Fibroblast of lung (primary cell): ENCODE measurements at regions not wholly inside any gene's neighbourhood (a gene's known extent, or its start where the extent isn't known, plus 50 kb on each side); places are given as distances from the start of the nearest gene placed in this dataset.

Experiments used
- DNase-seq, 2 donors: peaks; one replicate each; pipeline versions ENCODE4 v3.0.0 to v3.0.0-alpha.2; 2010; ENCODE audit warnings: low read depth in 2 of 2
- H2AFZ ChIP-seq: 2 replicates; pipeline ENCODE4 v1.5.1; 2012; ENCODE audit warnings: low read length, control low read depth, inconsistent platforms
- H3K27ac ChIP-seq: 2 replicates; pipeline ENCODE4 v1.5.1; 2011; ENCODE audit warnings: low read length, control low read depth; ENCODE audit not compliant: insufficient read depth
- H3K27me3 ChIP-seq: 2 replicates; pipeline ENCODE4 v1.5.1; 2011; ENCODE audit warnings: mild to moderate bottlenecking, low read length; ENCODE audit not compliant: control insufficient read depth, insufficient read depth
- H3K36me3 ChIP-seq: 2 replicates; pipeline ENCODE4 v1.5.1; 2011; ENCODE audit warnings: low read length; ENCODE audit not compliant: control insufficient read depth, insufficient read depth
- H3K4me1 ChIP-seq: 2 replicates; pipeline ENCODE4 v1.5.1; 2011; ENCODE audit warnings: low read length; ENCODE audit not compliant: control insufficient read depth, insufficient read depth; ENCODE audit errors: extremely low read depth
- H3K4me2 ChIP-seq: 2 replicates; pipeline ENCODE4 v1.5.1; 2011; ENCODE audit warnings: low read length, control low read depth; ENCODE audit not compliant: insufficient read depth; ENCODE audit errors: extremely low read depth
- H3K4me3 ChIP-seq, 4 experiments: fragments of 200-600 bp in 1 of 4; sonication (generic) in 1 of 4; replicated peaks in 1 of 4; 2 replicates each; pipeline ENCODE4 v1.5.1; 2011 to 2016; ENCODE audit warnings: low read length in 4 of 4, low read depth in 3 of 4, mild to moderate bottlenecking in 3 of 4, control low read depth in 2 of 4, inconsistent platforms in 1 of 4, mixed read lengths in 1 of 4; ENCODE audit not compliant: insufficient read depth in 1 of 4; ENCODE audit errors: control extremely low read depth in 1 of 4
- H3K79me2 ChIP-seq: 2 replicates; pipeline ENCODE4 v1.5.1; 2012; ENCODE audit warnings: mild to moderate bottlenecking, low read length, inconsistent platforms; ENCODE audit not compliant: control insufficient read depth, insufficient read depth
- H3K9ac ChIP-seq: 2 replicates; pipeline ENCODE4 v1.5.1; 2011; ENCODE audit warnings: mild to moderate bottlenecking, low read length, control low read depth; ENCODE audit not compliant: insufficient read depth
- H3K9me3 ChIP-seq: 2 replicates; pipeline ENCODE4 v1.5.1; 2012; ENCODE audit warnings: low read depth, low read length; ENCODE audit not compliant: control insufficient read depth, insufficient read depth
- H4K20me1 ChIP-seq: 2 replicates; pipeline ENCODE4 v1.5.1; 2011; ENCODE audit warnings: low read length; ENCODE audit not compliant: control insufficient read depth, insufficient read depth; ENCODE audit errors: extremely low read depth
- CTCF ChIP-seq, 2 donors: IDR thresholded peaks in 1 of 2; conservative IDR thresholded peaks in 1 of 2; 1 replicate in 1 of 2; 2 replicates in 1 of 2; pipeline ENCODE4 v1.5.1; 2011 to 2012; ENCODE audit warnings: low read length in 2 of 2, control low read depth in 1 of 2, inconsistent platforms in 1 of 2, low read depth in 1 of 2, mild to moderate bottlenecking in 1 of 2
- EZH2 ChIP-seq: IDR thresholded peaks from 2 replicates; pipeline ENCODE4 v1.5.1; 2012; ENCODE audit warnings: low read length, control low read depth, mild to moderate bottlenecking; ENCODE audit errors: missing control alignments

GRCh38 chr5:173514661-173515060, 101.8 kb downstream of the BOD1 start:
- DNase-seq, result peak in 1 of 2 donors; percentile 7
- Histone ChIP-seq H3K4me2 (no peak overlapping the region), H2AFZ (no peak overlapping the region), H3K4me1 (peaks cover 7% of the 10 kb centered on the region), H3K36me3 (no peaks in the 10 kb centered on the region), H3K27me3 (no peaks in the 10 kb centered on the region), H3K9ac (no peak overlapping the region), H4K20me1 (no peaks in the 10 kb centered on the region), H3K79me2 (no peaks in the 10 kb centered on the region), H3K27ac (no peak overlapping the region), H3K9me3 (no peaks in the 10 kb centered on the region), H3K4me3 (no peak overlapping the region)
- TF ChIP-seq CTCF (conservative IDR thresholded peaks at IDR 0.05 in 1 of 2, IDR thresholded peaks at IDR 0.05 in 1 of 2; ENCODE audit: low read depth in 1 of 2, low read length in 2 of 2), result no peak
- TF ChIP-seq EZH2, result no peak

GRCh38 chr5:173513521-173513991, 102.9 kb downstream of the BOD1 start:
- Histone ChIP-seq H3K79me2 (no peaks in the 10 kb centered on the region), H3K4me2 (no peak overlapping the region), H3K4me3 (no peak overlapping the region), H3K27me3 (no peaks in the 10 kb centered on the region), H3K4me1 (peaks cover 7% of the 10 kb centered on the region), H3K27ac (no peak overlapping the region), H3K9ac (no peak overlapping the region), H4K20me1 (no peaks in the 10 kb centered on the region), H3K36me3 (no peaks in the 10 kb centered on the region), H3K9me3 (no peaks in the 10 kb centered on the region), H2AFZ (no peak overlapping the region)
- DNase-seq, result peak in 1 of 2 donors; percentile 52
- TF ChIP-seq CTCF (conservative IDR thresholded peaks at IDR 0.05 in 1 of 2, IDR thresholded peaks at IDR 0.05 in 1 of 2; ENCODE audit: low read depth in 1 of 2, low read length in 2 of 2) (peak in 1 of 2 donors; percentile 10), EZH2 (no peak)

- Histone ChIP-seq H3K9ac (no peak overlapping the region), H3K79me2 (no peaks in the 10 kb centered on the region), H3K27me3 (no peaks in the 10 kb centered on the region), H3K36me3 (no peaks in the 10 kb centered on the region), H2AFZ (no peak overlapping the region), H3K27ac (no peak overlapping the region), H4K20me1 (no peaks in the 10 kb centered on the region), H3K4me1 (peaks cover 7% of the 10 kb centered on the region), H3K4me3 (no peak overlapping the region), H3K4me2 (no peak overlapping the region), H3K9me3 (no peaks in the 10 kb centered on the region)
- no peak for TF ChIP-seq CTCF (conservative IDR thresholded peaks at IDR 0.05 in 1 of 2, IDR thresholded peaks at IDR 0.05 in 1 of 2; ENCODE audit: low read depth in 1 of 2, low read length in 2 of 2)
- DNase-seq, result no peak
Measured at GRCh38 chr5:173512637-173513435, 103.6 kb downstream of the BOD1 start.
